ENCODE measurements at regions not wholly inside any gene's neighbourhood (a gene's known extent, or its start where the extent isn't known, plus 50 kb on each side); places are given as distances from the start of the nearest gene placed in this dataset.
"Not testable (repeated sequence)": the region's sequence is repeated elsewhere in the genome, so short reads cannot be mapped to it uniquely, and the experiment has no call there.

DNA sequence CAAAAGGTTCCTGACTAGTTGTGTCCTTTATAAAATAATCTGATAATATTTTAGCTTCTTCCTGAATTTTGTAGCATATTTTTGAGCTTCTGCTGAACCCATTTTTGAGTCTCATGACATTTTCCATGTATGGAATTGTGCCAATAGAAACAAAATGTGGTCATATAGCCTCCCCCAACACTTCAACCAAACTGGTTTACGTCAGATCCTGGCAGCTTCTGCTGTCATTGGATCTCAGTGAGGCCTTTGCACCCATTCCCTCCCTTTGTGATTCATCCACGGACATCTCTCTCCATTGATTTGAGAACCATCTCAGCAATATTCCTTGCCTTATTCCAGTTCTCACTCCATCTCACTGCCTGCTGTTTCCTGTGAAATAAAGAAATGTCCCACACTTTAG, 128.0 kb downstream of the GPCPD1 start:
- peak; percentile 54 for DNase-seq (ENCODE audit: low read depth)
- TF ChIP-seq, protein P1, sequence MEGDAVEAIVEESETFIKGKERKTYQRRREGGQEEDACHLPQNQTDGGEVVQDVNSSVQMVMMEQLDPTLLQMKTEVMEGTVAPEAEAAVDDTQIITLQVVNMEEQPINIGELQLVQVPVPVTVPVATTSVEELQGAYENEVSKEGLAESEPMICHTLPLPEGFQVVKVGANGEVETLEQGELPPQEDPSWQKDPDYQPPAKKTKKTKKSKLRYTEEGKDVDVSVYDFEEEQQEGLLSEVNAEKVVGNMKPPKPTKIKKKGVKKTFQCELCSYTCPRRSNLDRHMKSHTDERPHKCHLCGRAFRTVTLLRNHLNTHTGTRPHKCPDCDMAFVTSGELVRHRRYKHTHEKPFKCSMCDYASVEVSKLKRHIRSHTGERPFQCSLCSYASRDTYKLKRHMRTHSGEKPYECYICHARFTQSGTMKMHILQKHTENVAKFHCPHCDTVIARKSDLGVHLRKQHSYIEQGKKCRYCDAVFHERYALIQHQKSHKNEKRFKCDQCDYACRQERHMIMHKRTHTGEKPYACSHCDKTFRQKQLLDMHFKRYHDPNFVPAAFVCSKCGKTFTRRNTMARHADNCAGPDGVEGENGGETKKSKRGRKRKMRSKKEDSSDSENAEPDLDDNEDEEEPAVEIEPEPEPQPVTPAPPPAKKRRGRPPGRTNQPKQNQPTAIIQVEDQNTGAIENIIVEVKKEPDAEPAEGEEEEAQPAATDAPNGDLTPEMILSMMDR (conservative IDR thresholded peaks at IDR 0.05; ENCODE audit: low read depth, low read length), result no peak
- H3K4me3 ChIP-seq (ENCODE audit: low read depth, low read length), result no peak overlapping the region

DNA sequence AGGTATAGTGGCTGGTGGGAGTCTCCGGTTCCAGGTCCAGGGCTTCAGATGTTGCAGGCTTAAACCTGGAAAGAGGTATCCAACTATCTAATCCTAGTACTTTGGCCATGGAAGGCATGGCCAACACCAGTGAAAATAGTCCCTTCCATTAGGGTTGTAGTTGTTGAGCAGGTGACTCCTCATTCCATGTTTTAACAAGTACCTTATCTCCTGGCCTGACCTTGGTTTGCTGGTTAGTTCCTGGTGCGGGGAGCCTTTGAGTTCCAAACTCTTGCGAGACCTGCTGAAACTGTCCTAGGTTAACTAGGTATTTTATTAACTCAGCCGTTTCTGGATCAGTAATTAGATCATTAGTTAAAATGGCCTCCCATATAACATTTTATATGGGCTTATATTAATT, 128.9 kb downstream of the GPCPD1 start:
- DNase-seq (ENCODE audit: low read depth), result no peak
- H3K4me3 ChIP-seq (ENCODE audit: low read depth, low read length), result no peak overlapping the region
- TF ChIP-seq, protein P1 (conservative IDR thresholded peaks at IDR 0.05; ENCODE audit: low read depth, low read length), result no peak

DNA sequence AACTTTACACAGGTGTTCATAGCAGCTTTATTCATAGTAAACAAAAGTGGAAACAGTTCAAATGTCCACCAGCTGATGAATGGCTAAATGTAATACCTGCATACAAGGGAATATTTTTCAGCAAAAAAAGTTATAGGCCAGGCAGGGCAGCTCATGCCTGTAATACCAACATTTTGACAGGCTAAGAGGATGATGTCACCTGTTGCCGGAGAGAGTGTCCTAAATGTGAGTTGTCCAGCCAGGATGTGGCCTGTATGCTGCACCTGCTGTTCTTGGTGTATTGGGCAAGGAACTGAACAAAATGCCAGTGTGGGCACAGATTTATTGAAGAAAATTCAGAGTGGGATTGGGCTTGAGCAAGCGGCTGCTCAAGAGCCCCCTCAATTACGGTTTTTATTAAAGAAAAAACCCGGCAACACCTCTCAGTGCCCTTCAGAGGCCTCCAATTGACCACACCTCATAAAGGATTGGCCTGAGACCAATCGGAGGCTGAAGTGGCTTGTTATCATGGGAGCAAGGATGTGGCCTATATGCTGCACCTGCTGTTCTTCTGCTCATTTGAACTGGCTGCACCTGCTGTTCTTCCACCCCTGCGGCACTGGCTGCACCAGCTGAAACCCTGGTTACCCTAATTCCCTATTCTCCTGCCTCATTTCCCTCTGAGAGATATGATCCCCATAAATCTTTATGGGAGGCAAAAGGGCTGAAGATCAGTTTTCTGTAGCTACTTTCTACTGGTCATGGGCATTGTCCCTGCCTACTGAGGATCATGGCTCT, 129.8 kb downstream of the GPCPD1 start:
- peak; percentile 7 for DNase-seq (ENCODE audit: low read depth)
- H3K4me3 ChIP-seq (ENCODE audit: low read depth, low read length), result no peak overlapping the region
- TF ChIP-seq, protein P1 (conservative IDR thresholded peaks at IDR 0.05; ENCODE audit: low read depth, low read length), result no peak

DNA sequence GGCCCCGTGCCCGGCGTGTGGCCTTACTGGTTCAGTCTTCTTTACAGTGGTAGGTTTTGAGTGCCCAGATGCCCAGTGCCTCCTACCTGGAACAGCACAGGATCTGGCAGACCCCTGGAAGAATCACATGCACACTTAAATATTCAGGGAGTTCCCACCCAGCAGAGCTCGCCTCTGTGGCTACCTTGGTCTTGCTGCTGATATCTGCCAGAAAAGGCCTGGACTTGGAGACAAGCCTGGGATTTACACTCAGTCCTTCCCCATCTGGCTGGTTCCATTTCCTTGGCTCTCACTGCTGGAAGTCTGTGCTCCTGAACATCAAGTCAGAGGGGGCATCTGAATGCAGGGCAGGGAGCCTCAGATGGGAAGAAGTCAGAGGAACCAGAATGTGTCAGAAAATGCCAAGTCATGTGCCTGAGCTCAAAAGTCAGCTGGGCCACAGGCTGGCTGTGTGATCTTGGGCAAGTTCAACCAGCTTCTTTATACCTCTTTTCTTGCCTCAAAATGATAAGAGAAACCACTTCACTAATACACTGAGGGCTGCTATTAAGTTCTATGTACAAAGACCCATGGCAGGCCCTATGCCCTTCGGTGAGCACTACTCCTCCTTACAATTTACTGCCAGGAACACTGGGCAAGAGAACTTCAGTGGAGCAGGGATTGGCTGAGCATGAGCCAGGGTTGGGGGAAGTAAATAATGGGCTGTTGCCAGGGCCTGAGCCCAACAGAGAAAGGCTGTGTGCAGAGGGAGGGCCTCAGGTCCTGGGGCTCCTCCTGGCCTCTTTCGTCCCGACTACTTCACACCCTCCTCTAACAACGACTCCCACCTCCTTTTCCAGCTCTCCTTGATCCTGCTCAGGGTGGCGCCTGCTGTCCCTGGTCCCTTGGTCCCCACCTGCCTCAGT, 135.9 kb downstream of the GPCPD1 start:
- DNase-seq (ENCODE audit: low read depth), result no peak
- TF ChIP-seq, protein P1 (conservative IDR thresholded peaks at IDR 0.05; ENCODE audit: low read depth, low read length), result no peak
- H3K4me3 ChIP-seq (ENCODE audit: low read depth, low read length), result no peak overlapping the region

DNA sequence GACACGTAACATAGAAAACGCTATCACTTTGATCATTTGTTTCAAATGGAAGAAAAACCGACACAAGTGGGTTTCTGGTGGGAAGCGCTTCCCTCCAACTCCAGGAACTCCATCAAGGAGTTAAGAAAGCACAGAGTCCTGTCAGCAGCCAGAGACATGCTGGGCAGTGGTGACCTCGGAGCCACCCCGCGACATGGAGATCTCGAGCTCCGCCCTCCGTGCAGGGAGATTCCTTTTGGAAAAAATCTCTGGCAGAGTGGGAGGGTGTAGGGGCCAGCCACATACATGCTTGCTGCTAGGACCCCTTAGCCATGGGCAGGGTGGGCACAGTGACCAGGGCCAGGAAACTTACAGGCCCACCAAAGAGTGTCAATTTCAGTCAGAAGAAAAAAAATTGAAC, 138.9 kb downstream of the GPCPD1 start:
- H3K4me3 ChIP-seq (ENCODE audit: low read depth, low read length), result peak overlapping the region; percentile 48
- DNase-seq (ENCODE audit: low read depth), result not testable (repeated sequence)

DNA sequence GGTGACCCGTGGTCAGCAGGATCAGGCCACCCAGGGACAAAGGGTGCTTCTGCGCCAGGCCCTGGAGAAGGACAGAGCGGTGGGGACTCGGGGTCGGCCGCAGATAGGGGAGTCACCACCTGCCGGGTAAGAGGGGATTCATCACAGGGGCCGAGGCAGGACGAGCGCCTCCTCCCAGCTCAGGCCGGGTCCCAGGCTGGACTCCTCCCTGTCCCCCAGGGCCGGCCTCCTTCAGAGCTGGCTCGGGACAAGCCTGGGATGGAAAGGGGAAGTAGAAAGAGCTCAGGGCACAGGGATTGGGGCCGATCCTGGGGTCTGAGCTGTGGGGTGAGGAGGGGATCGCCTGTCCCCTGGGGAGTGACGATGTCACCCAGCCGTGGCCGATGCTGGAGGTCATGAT, 139.4 kb downstream of the GPCPD1 start:
- H3K4me3 ChIP-seq (ENCODE audit: low read depth, low read length), result peak overlapping the region; percentile 48
- TF ChIP-seq, protein P1 (conservative IDR thresholded peaks at IDR 0.05; ENCODE audit: low read depth, low read length), result no peak
- DNase-seq (ENCODE audit: low read depth), result no peak

DNA sequence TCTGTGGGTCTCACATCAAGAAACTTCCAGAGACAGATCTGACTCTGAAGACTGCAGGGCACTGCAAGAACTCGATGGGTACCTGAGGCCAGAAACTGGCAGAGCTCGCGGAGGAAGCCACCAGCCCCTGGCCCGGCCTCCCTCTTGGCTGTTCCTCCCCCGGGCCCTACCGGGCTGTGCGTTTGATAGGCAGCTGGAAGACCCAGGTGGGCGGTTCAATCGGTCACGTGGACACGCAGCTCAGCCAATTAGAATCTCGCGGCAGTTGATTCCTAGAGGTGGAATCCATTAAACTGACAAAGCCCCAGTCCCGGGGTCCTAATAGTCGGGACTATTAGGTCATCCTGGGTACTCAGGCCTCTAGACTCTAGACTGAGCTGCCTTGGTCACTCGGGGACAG, 139.9 kb downstream of the GPCPD1 start:
- no peak overlapping the region for H3K4me3 ChIP-seq (ENCODE audit: low read depth, low read length)
- DNase-seq (ENCODE audit: low read depth), result no peak

More for the DNA sequence above, 139.9 kb downstream of the GPCPD1 start:
- TF ChIP-seq, protein P1 (conservative IDR thresholded peaks at IDR 0.05; ENCODE audit: low read depth, low read length), result no peak

Measured in choroid plexus epithelial cell (primary cell).